Body of pancreas (tissue), 4 donors: ENCODE measurements at regions not wholly inside any gene's neighbourhood (a gene's known extent, or its start where the extent isn't known, plus 50 kb on each side); places are given as distances from the start of the nearest gene placed in this dataset.

Experiments used
- POLR2A ChIP-seq, 3 donors: fragments of 450-650 bp; IDR thresholded peaks; one replicate each; pipeline ENCODE4 v1.6.1; 2016; ENCODE audit warnings: antibody characterized with exemption in 3 of 3, mild to moderate bottlenecking in 2 of 3
- TF ChIP-seq, protein P1 (sequence below), 7 experiments: fragments of 450-650 bp in 4 of 7; fragments of 200-600 bp in 3 of 7; sonication (generic) in 3 of 7; IDR thresholded peaks; one replicate each; pipeline ENCODE4 v1.5.1; 2016 to 2019; ENCODE audit warnings: antibody characterized with exemption in 7 of 7

DNA sequence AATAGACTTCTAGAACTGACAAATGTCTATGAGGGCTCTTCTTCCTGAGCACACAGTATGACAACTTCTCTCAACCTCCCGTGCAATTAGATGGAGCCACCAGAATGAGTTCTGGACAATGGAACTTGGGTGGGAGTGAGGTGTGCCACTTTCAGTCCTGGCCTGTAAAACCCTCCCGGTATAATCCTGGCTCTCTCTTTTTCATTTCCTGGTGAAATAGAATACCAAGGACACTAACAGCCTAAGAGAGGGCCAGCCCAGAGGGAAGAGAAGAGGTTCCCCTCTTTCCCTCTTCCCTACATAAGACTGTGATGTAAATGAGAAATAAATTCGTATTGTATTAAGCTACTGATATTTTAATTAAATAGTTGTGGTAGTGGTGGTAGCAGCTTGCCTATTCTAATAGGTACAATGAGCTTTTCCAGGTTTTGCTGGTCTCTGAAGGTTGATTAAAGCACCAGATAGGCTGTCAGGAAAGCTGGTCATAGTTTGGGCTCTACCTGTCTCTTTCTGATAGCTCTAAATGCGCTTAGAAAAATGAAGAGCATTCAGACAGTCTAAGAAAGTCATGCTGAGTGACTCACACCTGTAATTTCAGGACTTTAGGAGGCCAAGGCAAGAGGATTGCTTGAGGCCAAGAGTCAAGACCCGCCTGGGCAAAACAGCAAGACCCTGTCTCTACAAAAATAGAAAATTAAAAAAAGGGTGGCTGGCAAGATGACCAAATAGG lies 108.6 kb upstream of the ZNF644 start:
- TF ChIP-seq, protein P1, sequence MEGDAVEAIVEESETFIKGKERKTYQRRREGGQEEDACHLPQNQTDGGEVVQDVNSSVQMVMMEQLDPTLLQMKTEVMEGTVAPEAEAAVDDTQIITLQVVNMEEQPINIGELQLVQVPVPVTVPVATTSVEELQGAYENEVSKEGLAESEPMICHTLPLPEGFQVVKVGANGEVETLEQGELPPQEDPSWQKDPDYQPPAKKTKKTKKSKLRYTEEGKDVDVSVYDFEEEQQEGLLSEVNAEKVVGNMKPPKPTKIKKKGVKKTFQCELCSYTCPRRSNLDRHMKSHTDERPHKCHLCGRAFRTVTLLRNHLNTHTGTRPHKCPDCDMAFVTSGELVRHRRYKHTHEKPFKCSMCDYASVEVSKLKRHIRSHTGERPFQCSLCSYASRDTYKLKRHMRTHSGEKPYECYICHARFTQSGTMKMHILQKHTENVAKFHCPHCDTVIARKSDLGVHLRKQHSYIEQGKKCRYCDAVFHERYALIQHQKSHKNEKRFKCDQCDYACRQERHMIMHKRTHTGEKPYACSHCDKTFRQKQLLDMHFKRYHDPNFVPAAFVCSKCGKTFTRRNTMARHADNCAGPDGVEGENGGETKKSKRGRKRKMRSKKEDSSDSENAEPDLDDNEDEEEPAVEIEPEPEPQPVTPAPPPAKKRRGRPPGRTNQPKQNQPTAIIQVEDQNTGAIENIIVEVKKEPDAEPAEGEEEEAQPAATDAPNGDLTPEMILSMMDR (IDR thresholded peaks at IDR 0.05): no peak
- no peak for TF ChIP-seq POLR2A (IDR thresholded peaks at IDR 0.05)
